H1 (cell line): ENCODE measurements at regions not wholly inside any gene's neighbourhood (a gene's known extent, or its start where the extent isn't known, plus 50 kb on each side); places are given as distances from the start of the nearest gene placed in this dataset.

Experiments used
- BCL11A ChIP-seq, 2 experiments: IDR thresholded peaks; one replicate each; pipeline ENCODE4 v1.6.1; 2011; ENCODE audit warnings: low read depth in 2 of 2, low read length in 2 of 2, mild to moderate bottlenecking in 2 of 2
- CEBPB ChIP-seq: IDR thresholded peaks from 2 replicates; pipeline ENCODE4 v1.6.1; 2012; ENCODE audit warnings: low read depth, low read length
- CHD2 ChIP-seq: IDR thresholded peaks from 2 replicates; pipeline ENCODE4 v1.6.1; 2012; ENCODE audit warnings: low read length, improper control_type of control experiment
- CHD7 ChIP-seq: fragments of 300-600 bp; sonication (generic); IDR thresholded peaks from 2 replicates; pipeline ENCODE4 v1.7.1; 2012; ENCODE audit warnings: low read length, moderate library complexity, mild to moderate bottlenecking, inconsistent platforms; ENCODE audit not compliant: insufficient replicate concordance
- NANOG ChIP-seq: IDR thresholded peaks from 2 replicates; pipeline ENCODE4 v1.6.1; 2011; ENCODE audit warnings: low read length, low read depth, mild to moderate bottlenecking, inconsistent platforms; ENCODE audit not compliant: insufficient read depth, poor library complexity, severe bottlenecking
- NRF1 ChIP-seq: IDR thresholded peaks from 2 replicates; pipeline ENCODE4 v1.6.1; 2011; ENCODE audit warnings: mild to moderate bottlenecking, low read depth, low read length, improper control_type of control experiment
- RBBP5 ChIP-seq: IDR thresholded peaks from 2 replicates; pipeline ENCODE4 v1.7.1; 2012; ENCODE audit warnings: low read depth, mild to moderate bottlenecking, inconsistent platforms, low read length, moderate library complexity, borderline replicate concordance
- SAP30 ChIP-seq: fragments of 300-600 bp; sonication (generic); IDR thresholded peaks from 2 replicates; pipeline ENCODE4 v1.7.1; 2012; ENCODE audit warnings: low read length, moderate library complexity, mild to moderate bottlenecking, inconsistent platforms; ENCODE audit not compliant: insufficient read depth, insufficient replicate concordance
- TEAD4 ChIP-seq: IDR thresholded peaks from 2 replicates; pipeline ENCODE4 v1.6.1; 2012; ENCODE audit warnings: low read depth, low read length, inconsistent platforms, mixed read lengths

GRCh38 chrX:87755493-87755892 is 237.9 kb downstream of the KLHL4 start (continued):
- TF ChIP-seq CHD7 (no peak), CEBPB (no peak), RBBP5 (no peak), TEAD4 (no peak), BCL11A (IDR thresholded peaks at IDR 0.05; ENCODE audit: low read depth in 2 of 2, low read length in 2 of 2) (no peak), CHD2 (no peak), SAP30 (no peak), NRF1 (no peak), NANOG (no peak)
